Prostate gland (tissue), 2 donors: ENCODE measurements at regions not wholly inside any gene's neighbourhood (a gene's known extent, or its start where the extent isn't known, plus 50 kb on each side); places are given as distances from the start of the nearest gene placed in this dataset.

Source experiments
- DNase-seq: peaks from one replicate; pipeline ENCODE4 v3.0.0-alpha.2; 2019; ENCODE audit warnings: low spot score
- H3K27ac ChIP-seq, 2 donors: fragments of 200-600 bp; sonication (generic); 2 replicates each; pipeline ENCODE4 v1.5.1; 2017 to 2019
- H3K27me3 ChIP-seq: fragments of 200-600 bp; sonication (generic); replicated peaks from 2 replicates; pipeline ENCODE4 v1.5.1; 2019; ENCODE audit not compliant: insufficient read depth
- H3K36me3 ChIP-seq, 2 donors: fragments of 200-600 bp; sonication (generic); 1 replicate in 1 of 2; 2 replicates in 1 of 2; pipeline versions ENCODE4 v1.5.1 to v1.8.1; 2017 to 2019
- H3K4me1 ChIP-seq: fragments of 200-600 bp; sonication (generic); replicated peaks from 2 replicates; pipeline ENCODE4 v1.5.1; 2019
- H3K4me3 ChIP-seq, 2 donors: fragments of 200-600 bp; sonication (generic); 2 replicates each; pipeline ENCODE4 v1.5.1; 2017 to 2019
- H3K9me3 ChIP-seq: fragments of 200-600 bp; sonication (generic); 2 replicates; pipeline ENCODE4 v1.5.1; 2017
- CTCF ChIP-seq, 4 experiments: fragments of 200-600 bp in 2 of 4; fragments of 450-650 bp in 2 of 4; sonication (generic) in 2 of 4; IDR thresholded peaks; 1 replicate in 3 of 4; 2 replicates in 1 of 4; pipeline ENCODE4 v1.5.1; 2016 to 2019; ENCODE audit warnings: antibody characterized with exemption in 4 of 4, mild to moderate bottlenecking in 2 of 4, moderate library complexity in 2 of 4
- POLR2A ChIP-seq: fragments of 450-650 bp; IDR thresholded peaks from one replicate; pipeline ENCODE4 v1.6.1; 2016; ENCODE audit warnings: antibody characterized with exemption, mild to moderate bottlenecking
- POLR2AphosphoS5 ChIP-seq: sonication (generic); formaldehyde crosslinking; IDR thresholded peaks from one replicate; pipeline ENCODE4 v1.6.1; 2017; ENCODE audit warnings: antibody characterized with exemption
- WGBS: methylation state at CpG from one replicate; pipeline ENCODE4 v1.1.5; 2018; 5-methylcytosine and 5-hydroxymethylcytosine counted together
- intact Hi-C: fragments of 100-400 bp; cut with DNase I; formaldehyde crosslinking; loops from one replicate; pipeline ENCODE4 v1.14.2; 2022

GRCh38 chr1:90371448-90371813, 345.7 kb downstream of the BARHL2 start:
- intact Hi-C loops, result no loop called here
- no peak for DNase-seq
- H3K4me1 ChIP-seq, result no peaks in the 10 kb centered on the region
- H3K4me3 ChIP-seq, result no peak overlapping the region
- H3K9me3 ChIP-seq, result no peaks in the 10 kb centered on the region
- H3K36me3 ChIP-seq, result no peaks in the 10 kb centered on the region
- H3K27me3 ChIP-seq, result no peaks in the 10 kb centered on the region
- WGBS, result 62% methylated on average over 1 of the region's 1 CpG
- no peak overlapping the region for H3K27ac ChIP-seq
- TF ChIP-seq POLR2AphosphoS5 (no peak), CTCF (IDR thresholded peaks at IDR 0.05) (no peak), POLR2A (no peak)

GRCh38 chr1:90370686-90371447, 346.2 kb downstream of the BARHL2 start:
- Histone ChIP-seq H3K4me1 (no peaks in the 10 kb centered on the region), H3K9me3 (no peaks in the 10 kb centered on the region), H3K4me3 (no peak overlapping the region), H3K27me3 (no peaks in the 10 kb centered on the region), H3K36me3 (no peaks in the 10 kb centered on the region), H3K27ac (no peak overlapping the region)
- intact Hi-C loops, result no loop called here
- no peak for TF ChIP-seq CTCF (IDR thresholded peaks at IDR 0.05)
- no peak for TF ChIP-seq POLR2AphosphoS5
- no peak for TF ChIP-seq POLR2A
- no peak for DNase-seq
- WGBS, result 83% methylated on average over 4 of the region's 4 CpGs

GRCh38 chr1:90362163-90362562, 354.9 kb downstream of the BARHL2 start:
- intact Hi-C loops, result no loop called here
- no peaks in the 10 kb centered on the region for H3K27me3 ChIP-seq
- H3K4me3 ChIP-seq, result no peak overlapping the region
- no peaks in the 10 kb centered on the region for H3K4me1 ChIP-seq
- H3K27ac ChIP-seq, result no peak overlapping the region
- TF ChIP-seq POLR2AphosphoS5 (no peak), POLR2A (no peak), CTCF (IDR thresholded peaks at IDR 0.05) (no peak)
- 94% methylated on average over 2 of the region's 2 CpGs for WGBS
- H3K9me3 ChIP-seq, result no peaks in the 10 kb centered on the region
- DNase-seq, result no peak
- no peaks in the 10 kb centered on the region for H3K36me3 ChIP-seq

- Histone ChIP-seq H3K4me3 (no peak overlapping the region), H3K27me3 (no peaks in the 10 kb centered on the region), H3K4me1 (no peaks in the 10 kb centered on the region), H3K36me3 (no peaks in the 10 kb centered on the region), H3K9me3 (no peaks in the 10 kb centered on the region), H3K27ac (no peak overlapping the region)
- DNase-seq, result no peak
- intact Hi-C loops, result no loop called here
- TF ChIP-seq POLR2AphosphoS5 (no peak), POLR2A (no peak), CTCF (IDR thresholded peaks at IDR 0.05) (no peak)
- 90% methylated on average over 1 of the region's 1 CpG for whole genome bisulfite sequencing
Observed at GRCh38 chr1:90361026-90361425, 356.1 kb downstream of the BARHL2 start.

- Histone ChIP-seq H3K27ac (no peak overlapping the region), H3K27me3 (no peaks in the 10 kb centered on the region), H3K9me3 (no peaks in the 10 kb centered on the region), H3K4me1 (no peaks in the 10 kb centered on the region), H3K4me3 (no peak overlapping the region), H3K36me3 (no peaks in the 10 kb centered on the region)
- 36% methylated on average over 6 of the region's 6 CpGs for WGBS
- no peak for DNase-seq
- TF ChIP-seq CTCF (IDR thresholded peaks at IDR 0.05) (no peak), POLR2AphosphoS5 (no peak), POLR2A (no peak)
- intact Hi-C loops, result no loop called here
Observed at GRCh38 chr1:90359994-90360393, 357.1 kb downstream of the BARHL2 start.
